ENCODE measurements at regions not wholly inside any gene's neighbourhood (a gene's known extent, or its start where the extent isn't known, plus 50 kb on each side); places are given as distances from the start of the nearest gene placed in this dataset.

DNA sequence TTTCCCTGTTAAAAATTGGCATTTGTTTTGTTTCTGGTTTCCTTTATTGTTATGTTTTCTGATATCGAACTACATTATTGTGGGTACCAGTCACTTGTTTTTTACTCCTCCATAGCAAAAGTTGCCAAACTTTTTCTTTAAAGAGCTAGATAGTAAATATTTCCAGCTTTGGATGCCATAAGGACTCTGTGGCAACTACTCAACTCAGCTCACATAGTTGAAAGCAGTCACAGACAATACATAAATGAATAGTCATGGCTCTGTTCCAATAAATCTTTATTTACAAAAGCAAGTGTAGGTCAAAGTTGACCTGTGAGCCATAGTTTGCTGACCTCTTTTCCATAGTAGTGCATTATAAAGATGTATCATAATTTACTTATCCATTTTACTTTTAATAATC, 305.0 kb downstream of the RASEF start:
- TF ChIP-seq, protein P1, sequence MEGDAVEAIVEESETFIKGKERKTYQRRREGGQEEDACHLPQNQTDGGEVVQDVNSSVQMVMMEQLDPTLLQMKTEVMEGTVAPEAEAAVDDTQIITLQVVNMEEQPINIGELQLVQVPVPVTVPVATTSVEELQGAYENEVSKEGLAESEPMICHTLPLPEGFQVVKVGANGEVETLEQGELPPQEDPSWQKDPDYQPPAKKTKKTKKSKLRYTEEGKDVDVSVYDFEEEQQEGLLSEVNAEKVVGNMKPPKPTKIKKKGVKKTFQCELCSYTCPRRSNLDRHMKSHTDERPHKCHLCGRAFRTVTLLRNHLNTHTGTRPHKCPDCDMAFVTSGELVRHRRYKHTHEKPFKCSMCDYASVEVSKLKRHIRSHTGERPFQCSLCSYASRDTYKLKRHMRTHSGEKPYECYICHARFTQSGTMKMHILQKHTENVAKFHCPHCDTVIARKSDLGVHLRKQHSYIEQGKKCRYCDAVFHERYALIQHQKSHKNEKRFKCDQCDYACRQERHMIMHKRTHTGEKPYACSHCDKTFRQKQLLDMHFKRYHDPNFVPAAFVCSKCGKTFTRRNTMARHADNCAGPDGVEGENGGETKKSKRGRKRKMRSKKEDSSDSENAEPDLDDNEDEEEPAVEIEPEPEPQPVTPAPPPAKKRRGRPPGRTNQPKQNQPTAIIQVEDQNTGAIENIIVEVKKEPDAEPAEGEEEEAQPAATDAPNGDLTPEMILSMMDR (IDR thresholded peaks at IDR 0.05; ENCODE audit: low read depth, low read length, poor library complexity, severe bottlenecking), result no peak
- no peak for TF ChIP-seq EZH2phosphoT487 (IDR thresholded peaks at IDR 0.05; ENCODE audit: borderline replicate concordance, low read length)

All from DOHH2 (cell line).